GM12878 (cell line): ENCODE measurements at regions not wholly inside any gene's neighbourhood (a gene's known extent, or its start where the extent isn't known, plus 50 kb on each side); places are given as distances from the start of the nearest gene placed in this dataset.

Source experiments
- ATAC-seq: fragments of 200-7000 bp; cut with Tn5 transposase; 3 replicates; pipeline ENCODE4 v1.9.1; 2020; ENCODE audit warnings: mild to moderate bottlenecking, moderate library complexity
- BruUV-seq: library from RNA; stranded (reverse); fragments of 400-500 nt; replicated peaks from 2 replicates; lab custom pipeline; 2021; lab: Mats Ljungman, UMichigan
- CTCF ChIA-PET: fragments of 300-600 bp; sonication (Branson Sonifier 250); formaldehyde crosslinking; extraction: SDS; loops from one replicate; lab custom pipeline; 2021; ENCODE audit warnings: inconsistent platforms; lab: Yijun Ruan, JAX
- POLR2A ChIA-PET: fragments of 350-600 bp; formaldehyde crosslinking; extraction: SDS; loops from one replicate; lab custom pipeline; 2021; ENCODE audit warnings: inconsistent platforms; lab: Charles Lee
- RAD21 ChIA-PET: fragments of 300-600 bp; sonication (Branson Sonifier 250); formaldehyde crosslinking; loops from one replicate; lab custom pipeline; 2023; ENCODE audit warnings: antibody characterized with exemption; ENCODE audit not compliant: unreplicated experiment; lab: Charles Lee
- SMC1A ChIA-PET: fragments of 300-600 bp; sonication (Branson Sonifier 250); formaldehyde crosslinking; loops from one replicate; lab custom pipeline; 2023; ENCODE audit not compliant: unreplicated experiment, uncharacterized antibody; lab: Charles Lee
- DNase-seq: peaks from one replicate; pipeline ENCODE4 v3.0.0-alpha.2; 2011; ENCODE audit warnings: low read depth, low spot score
- FAIRE-seq: peaks from 3 replicates; lab custom pipeline; 2011; peaks lifted over from hg19 to GRCh38; lab: Jason Lieb, UNC
- H2AFZ ChIP-seq: 2 replicates; pipeline ENCODE4 v1.6.0; 2011; ENCODE audit warnings: low read depth, low read length, control low read depth; ENCODE audit not compliant: control insufficient read depth
- H3K27ac ChIP-seq: 2 replicates; pipeline ENCODE4 v1.5.1; 2011; ENCODE audit warnings: control low read depth; ENCODE audit not compliant: control insufficient read depth, insufficient read depth
- H3K27me3 ChIP-seq, 2 experiments: replicated peaks in 1 of 2; 2 replicates each; pipeline versions ENCODE4 v1.6.0 to v1.6.1; 2011; ENCODE audit warnings: low read length in 1 of 2; ENCODE audit not compliant: control insufficient read depth in 2 of 2, insufficient read depth in 2 of 2
- H3K36me3 ChIP-seq, 2 experiments: 2 replicates each; pipeline ENCODE4 v1.5.1; 2011; ENCODE audit warnings: low read length in 1 of 2; ENCODE audit not compliant: control insufficient read depth in 2 of 2, insufficient read depth in 2 of 2
- H3K4me1 ChIP-seq: 2 replicates; pipeline ENCODE4 v1.6.1; 2011; ENCODE audit warnings: mild to moderate bottlenecking, low read length, moderate library complexity, mixed read lengths; ENCODE audit not compliant: control insufficient read depth, insufficient read depth
- H3K4me2 ChIP-seq: 2 replicates; pipeline ENCODE4 v1.6.0; 2011; ENCODE audit warnings: control low read depth; ENCODE audit not compliant: control insufficient read depth, insufficient read depth
- H3K4me3 ChIP-seq: fragments of 200-600 bp; sonication (generic); 2 replicates; pipeline ENCODE4 v1.5.1; 2016
- H3K79me2 ChIP-seq: 2 replicates; pipeline ENCODE4 v1.6.0; 2011; ENCODE audit warnings: low read length; ENCODE audit not compliant: control insufficient read depth, insufficient read depth
- H3K9ac ChIP-seq: 2 replicates; pipeline ENCODE4 v1.8.0; 2011; ENCODE audit warnings: low read length, control low read depth, mixed read lengths; ENCODE audit not compliant: control insufficient read depth, insufficient read depth
- H3K9me3 ChIP-seq: replicated peaks from 3 replicates; pipeline ENCODE4 v1.5.1; 2011; ENCODE audit warnings: mild to moderate bottlenecking, low read length; ENCODE audit not compliant: control insufficient read depth, insufficient read depth
- H4K20me1 ChIP-seq: 2 replicates; pipeline ENCODE4 v1.6.0; 2011; ENCODE audit not compliant: control insufficient read depth, insufficient read depth
- CREM ChIP-seq: IDR thresholded peaks from 2 replicates; pipeline ENCODE4 v1.6.1; 2014; ENCODE audit warnings: antibody characterized with exemption, low read depth
- JUND ChIP-seq: IDR thresholded peaks from 2 replicates; pipeline ENCODE4 v1.6.1; 2012; ENCODE audit warnings: low read depth, mild to moderate bottlenecking, low read length, improper control_type of control experiment, moderate library complexity
- PML ChIP-seq: IDR thresholded peaks from 2 replicates; pipeline ENCODE4 v1.6.1; 2012; ENCODE audit warnings: low read length, inconsistent platforms
- RAD21 ChIP-seq: IDR thresholded peaks from 2 replicates; pipeline ENCODE4 v1.6.1; 2011; ENCODE audit warnings: mild to moderate bottlenecking, low read depth, low read length, moderate library complexity; ENCODE audit not compliant: insufficient read depth
- SIN3A ChIP-seq: IDR thresholded peaks from 2 replicates; pipeline ENCODE4 v1.6.1; 2012; ENCODE audit warnings: low read depth, low read length, improper control_type of control experiment
- TCF12 ChIP-seq: IDR thresholded peaks from 2 replicates; pipeline ENCODE4 v1.6.1; 2011; ENCODE audit warnings: low read depth, mild to moderate bottlenecking, low read length
- WGBS: methylation state at CpG from one replicate; pipeline ENCODE4 v1.1.6; 2016; ENCODE audit warnings: low lambda C conversion rate; ENCODE audit not compliant: insufficient replicate concordance, insufficient coverage; ENCODE audit errors: missing lambda C conversion rate; 5-methylcytosine and 5-hydroxymethylcytosine counted together
- in situ Hi-C: fragments of 300-500 bp; cut with MboI; formaldehyde crosslinking; loops from 9 replicates; pipeline ENCODE4 v1.14.3; 2018; ENCODE audit warnings: mixed read lengths
- intact Hi-C: fragments of 100-400 bp; cut with micrococcal nuclease; formaldehyde crosslinking; loops from one replicate; pipeline ENCODE4 v1.14.2; 2022; ENCODE audit not compliant: unreplicated experiment
- TF ChIP-seq, protein P1 (sequence below): fragments of 150-350 bp; IDR thresholded peaks from 2 replicates; pipeline ENCODE4 v1.6.1; 2016; ENCODE audit warnings: low read depth, low read length
- TF ChIP-seq, protein P2 (sequence below): IDR thresholded peaks from 2 replicates; pipeline ENCODE4 v1.6.1; 2012; ENCODE audit warnings: improper control_type of control experiment, low read depth, low read length; ENCODE audit not compliant: insufficient replicate concordance
- TF ChIP-seq, protein P3 (sequence below): IDR thresholded peaks from 2 replicates; pipeline ENCODE4 v1.6.1; 2011; ENCODE audit warnings: borderline replicate concordance, low read depth, mild to moderate bottlenecking, moderate library complexity, mixed read lengths, low read length; ENCODE audit not compliant: insufficient read depth; ENCODE audit errors: extremely low read length
- TF ChIP-seq, protein P4 (sequence below), 3 experiments: IDR thresholded peaks in 2 of 3; conservative IDR thresholded peaks in 1 of 3; 2 replicates each; pipeline ENCODE4 v1.5.1; 2011; ENCODE audit warnings: low read depth in 3 of 3, low read length in 3 of 3, mild to moderate bottlenecking in 3 of 3, control low read depth in 2 of 3, moderate library complexity in 2 of 3, inconsistent platforms in 1 of 3, mixed read lengths in 1 of 3; ENCODE audit not compliant: control insufficient read depth in 2 of 3, insufficient read depth in 1 of 3; ENCODE audit errors: extremely low read depth in 1 of 3

DNA sequence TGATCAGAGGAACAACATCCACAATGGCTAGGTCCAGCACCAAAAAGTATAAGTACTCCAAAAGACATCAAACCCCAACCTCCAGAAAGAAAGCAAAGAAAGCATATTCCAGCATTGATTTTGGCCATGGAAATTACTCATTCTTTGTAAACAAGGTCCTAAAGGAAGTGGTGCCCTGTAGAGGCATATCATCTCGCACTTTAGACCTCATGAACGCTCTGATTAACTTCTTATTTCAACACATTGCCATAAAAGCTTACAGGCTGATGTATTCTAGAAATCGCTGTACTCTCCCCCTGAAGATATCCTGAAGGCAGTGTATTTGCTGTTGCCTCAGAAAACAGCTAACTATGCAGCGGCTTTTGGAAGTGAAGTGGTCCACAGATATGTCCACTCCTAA lies 82.7 kb upstream of the TNPO1 start:
- FAIRE-seq, result no peak
- in situ Hi-C loops, result no loop called here
- no peak overlapping the region for H2AFZ ChIP-seq

More for the DNA sequence above, 82.7 kb upstream of the TNPO1 start:
- Histone ChIP-seq H3K79me2 (no peaks in the 10 kb centered on the region), H3K4me2 (no peak overlapping the region), H3K27me3 (no peaks in the 10 kb centered on the region), H3K4me3 (no peak overlapping the region), H3K27ac (no peak overlapping the region), H3K9me3 (no peaks in the 10 kb centered on the region), H4K20me1 (no peaks in the 10 kb centered on the region), H3K9ac (no peak overlapping the region), H3K4me1 (no peaks in the 10 kb centered on the region), H3K36me3 (no peaks in the 10 kb centered on the region)
- WGBS, result 22% methylated on average over 4 of the region's 4 CpGs
- intact Hi-C loops, result no loop called here
- ATAC-seq (no peak), DNase-seq (no peak)
- TF ChIP-seq SIN3A, result no peak
- TF ChIP-seq, protein P1, sequence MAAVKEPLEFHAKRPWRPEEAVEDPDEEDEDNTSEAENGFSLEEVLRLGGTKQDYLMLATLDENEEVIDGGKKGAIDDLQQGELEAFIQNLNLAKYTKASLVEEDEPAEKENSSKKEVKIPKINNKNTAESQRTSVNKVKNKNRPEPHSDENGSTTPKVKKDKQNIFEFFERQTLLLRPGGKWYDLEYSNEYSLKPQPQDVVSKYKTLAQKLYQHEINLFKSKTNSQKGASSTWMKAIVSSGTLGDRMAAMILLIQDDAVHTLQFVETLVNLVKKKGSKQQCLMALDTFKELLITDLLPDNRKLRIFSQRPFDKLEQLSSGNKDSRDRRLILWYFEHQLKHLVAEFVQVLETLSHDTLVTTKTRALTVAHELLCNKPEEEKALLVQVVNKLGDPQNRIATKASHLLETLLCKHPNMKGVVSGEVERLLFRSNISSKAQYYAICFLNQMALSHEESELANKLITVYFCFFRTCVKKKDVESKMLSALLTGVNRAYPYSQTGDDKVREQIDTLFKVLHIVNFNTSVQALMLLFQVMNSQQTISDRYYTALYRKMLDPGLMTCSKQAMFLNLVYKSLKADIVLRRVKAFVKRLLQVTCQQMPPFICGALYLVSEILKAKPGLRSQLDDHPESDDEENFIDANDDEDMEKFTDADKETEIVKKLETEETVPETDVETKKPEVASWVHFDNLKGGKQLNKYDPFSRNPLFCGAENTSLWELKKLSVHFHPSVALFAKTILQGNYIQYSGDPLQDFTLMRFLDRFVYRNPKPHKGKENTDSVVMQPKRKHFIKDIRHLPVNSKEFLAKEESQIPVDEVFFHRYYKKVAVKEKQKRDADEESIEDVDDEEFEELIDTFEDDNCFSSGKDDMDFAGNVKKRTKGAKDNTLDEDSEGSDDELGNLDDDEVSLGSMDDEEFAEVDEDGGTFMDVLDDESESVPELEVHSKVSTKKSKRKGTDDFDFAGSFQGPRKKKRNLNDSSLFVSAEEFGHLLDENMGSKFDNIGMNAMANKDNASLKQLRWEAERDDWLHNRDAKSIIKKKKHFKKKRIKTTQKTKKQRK, result no peak
- no peak for TF ChIP-seq TCF12
- TF ChIP-seq, protein P2, sequence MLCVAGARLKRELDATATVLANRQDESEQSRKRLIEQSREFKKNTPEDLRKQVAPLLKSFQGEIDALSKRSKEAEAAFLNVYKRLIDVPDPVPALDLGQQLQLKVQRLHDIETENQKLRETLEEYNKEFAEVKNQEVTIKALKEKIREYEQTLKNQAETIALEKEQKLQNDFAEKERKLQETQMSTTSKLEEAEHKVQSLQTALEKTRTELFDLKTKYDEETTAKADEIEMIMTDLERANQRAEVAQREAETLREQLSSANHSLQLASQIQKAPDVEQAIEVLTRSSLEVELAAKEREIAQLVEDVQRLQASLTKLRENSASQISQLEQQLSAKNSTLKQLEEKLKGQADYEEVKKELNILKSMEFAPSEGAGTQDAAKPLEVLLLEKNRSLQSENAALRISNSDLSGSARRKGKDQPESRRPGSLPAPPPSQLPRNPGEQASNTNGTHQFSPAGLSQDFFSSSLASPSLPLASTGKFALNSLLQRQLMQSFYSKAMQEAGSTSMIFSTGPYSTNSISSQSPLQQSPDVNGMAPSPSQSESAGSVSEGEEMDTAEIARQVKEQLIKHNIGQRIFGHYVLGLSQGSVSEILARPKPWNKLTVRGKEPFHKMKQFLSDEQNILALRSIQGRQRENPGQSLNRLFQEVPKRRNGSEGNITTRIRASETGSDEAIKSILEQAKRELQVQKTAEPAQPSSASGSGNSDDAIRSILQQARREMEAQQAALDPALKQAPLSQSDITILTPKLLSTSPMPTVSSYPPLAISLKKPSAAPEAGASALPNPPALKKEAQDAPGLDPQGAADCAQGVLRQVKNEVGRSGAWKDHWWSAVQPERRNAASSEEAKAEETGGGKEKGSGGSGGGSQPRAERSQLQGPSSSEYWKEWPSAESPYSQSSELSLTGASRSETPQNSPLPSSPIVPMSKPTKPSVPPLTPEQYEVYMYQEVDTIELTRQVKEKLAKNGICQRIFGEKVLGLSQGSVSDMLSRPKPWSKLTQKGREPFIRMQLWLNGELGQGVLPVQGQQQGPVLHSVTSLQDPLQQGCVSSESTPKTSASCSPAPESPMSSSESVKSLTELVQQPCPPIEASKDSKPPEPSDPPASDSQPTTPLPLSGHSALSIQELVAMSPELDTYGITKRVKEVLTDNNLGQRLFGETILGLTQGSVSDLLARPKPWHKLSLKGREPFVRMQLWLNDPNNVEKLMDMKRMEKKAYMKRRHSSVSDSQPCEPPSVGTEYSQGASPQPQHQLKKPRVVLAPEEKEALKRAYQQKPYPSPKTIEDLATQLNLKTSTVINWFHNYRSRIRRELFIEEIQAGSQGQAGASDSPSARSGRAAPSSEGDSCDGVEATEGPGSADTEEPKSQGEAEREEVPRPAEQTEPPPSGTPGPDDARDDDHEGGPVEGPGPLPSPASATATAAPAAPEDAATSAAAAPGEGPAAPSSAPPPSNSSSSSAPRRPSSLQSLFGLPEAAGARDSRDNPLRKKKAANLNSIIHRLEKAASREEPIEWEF, result no peak
- TF ChIP-seq RAD21, result no peak
- TF ChIP-seq PML, result no peak
- TF ChIP-seq, protein P3, sequence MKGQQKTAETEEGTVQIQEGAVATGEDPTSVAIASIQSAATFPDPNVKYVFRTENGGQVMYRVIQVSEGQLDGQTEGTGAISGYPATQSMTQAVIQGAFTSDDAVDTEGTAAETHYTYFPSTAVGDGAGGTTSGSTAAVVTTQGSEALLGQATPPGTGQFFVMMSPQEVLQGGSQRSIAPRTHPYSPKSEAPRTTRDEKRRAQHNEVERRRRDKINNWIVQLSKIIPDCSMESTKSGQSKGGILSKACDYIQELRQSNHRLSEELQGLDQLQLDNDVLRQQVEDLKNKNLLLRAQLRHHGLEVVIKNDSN, result no peak
- TF ChIP-seq JUND, result no peak
- TF ChIP-seq, protein P4, sequence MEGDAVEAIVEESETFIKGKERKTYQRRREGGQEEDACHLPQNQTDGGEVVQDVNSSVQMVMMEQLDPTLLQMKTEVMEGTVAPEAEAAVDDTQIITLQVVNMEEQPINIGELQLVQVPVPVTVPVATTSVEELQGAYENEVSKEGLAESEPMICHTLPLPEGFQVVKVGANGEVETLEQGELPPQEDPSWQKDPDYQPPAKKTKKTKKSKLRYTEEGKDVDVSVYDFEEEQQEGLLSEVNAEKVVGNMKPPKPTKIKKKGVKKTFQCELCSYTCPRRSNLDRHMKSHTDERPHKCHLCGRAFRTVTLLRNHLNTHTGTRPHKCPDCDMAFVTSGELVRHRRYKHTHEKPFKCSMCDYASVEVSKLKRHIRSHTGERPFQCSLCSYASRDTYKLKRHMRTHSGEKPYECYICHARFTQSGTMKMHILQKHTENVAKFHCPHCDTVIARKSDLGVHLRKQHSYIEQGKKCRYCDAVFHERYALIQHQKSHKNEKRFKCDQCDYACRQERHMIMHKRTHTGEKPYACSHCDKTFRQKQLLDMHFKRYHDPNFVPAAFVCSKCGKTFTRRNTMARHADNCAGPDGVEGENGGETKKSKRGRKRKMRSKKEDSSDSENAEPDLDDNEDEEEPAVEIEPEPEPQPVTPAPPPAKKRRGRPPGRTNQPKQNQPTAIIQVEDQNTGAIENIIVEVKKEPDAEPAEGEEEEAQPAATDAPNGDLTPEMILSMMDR (IDR thresholded peaks at IDR 0.05 in 2 of 3, conservative IDR thresholded peaks at IDR 0.05 in 1 of 3; ENCODE audit: control insufficient read depth in 2 of 3, extremely low read depth in 1 of 3, insufficient read depth in 1 of 3, low read depth in 3 of 3, low read length in 3 of 3), result no peak
- TF ChIP-seq CREM, result no peak
- ChIA-PET SMC1A (no interaction called here), CTCF (no interaction called here), RAD21 (no interaction called here), POLR2A (no interaction called here)
- no TSS peak for BruUV-seq
